ENCODE measurements at regions not wholly inside any gene's neighbourhood (a gene's known extent, or its start where the extent isn't known, plus 50 kb on each side); places are given as distances from the start of the nearest gene placed in this dataset.

DNA sequence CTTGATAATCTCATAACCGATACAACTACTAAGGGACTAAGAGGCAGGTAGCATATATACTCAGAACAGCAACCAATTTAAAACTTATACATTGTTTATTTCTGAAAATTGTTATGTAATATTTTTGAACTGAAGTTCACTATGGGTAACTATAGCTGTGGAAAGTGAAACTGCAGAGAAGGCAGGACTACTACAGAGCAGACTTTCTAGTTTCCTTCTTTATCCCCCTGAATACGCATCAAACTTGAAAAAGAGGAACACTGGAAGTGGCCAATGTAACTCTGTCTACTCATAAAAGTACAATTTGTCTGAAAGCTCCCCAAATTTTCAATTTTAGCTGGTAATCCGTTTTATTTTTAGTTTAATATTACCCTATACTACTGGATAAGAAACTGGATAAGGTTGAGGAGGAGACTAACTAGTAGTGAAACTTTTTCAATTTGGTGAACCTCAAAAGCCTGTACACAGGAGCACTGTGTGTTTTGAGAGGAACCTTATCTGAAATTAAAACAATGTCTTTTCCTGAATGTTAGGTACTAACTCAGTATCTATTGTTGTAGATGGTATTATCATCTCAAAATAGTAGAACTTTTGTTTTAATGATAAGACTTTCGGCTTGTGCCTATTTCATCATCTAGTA is 225.8 kb downstream of the GABRG1 start:
- H3K27ac ChIP-seq (replicated peaks) = no peak overlapping the region

DNA sequence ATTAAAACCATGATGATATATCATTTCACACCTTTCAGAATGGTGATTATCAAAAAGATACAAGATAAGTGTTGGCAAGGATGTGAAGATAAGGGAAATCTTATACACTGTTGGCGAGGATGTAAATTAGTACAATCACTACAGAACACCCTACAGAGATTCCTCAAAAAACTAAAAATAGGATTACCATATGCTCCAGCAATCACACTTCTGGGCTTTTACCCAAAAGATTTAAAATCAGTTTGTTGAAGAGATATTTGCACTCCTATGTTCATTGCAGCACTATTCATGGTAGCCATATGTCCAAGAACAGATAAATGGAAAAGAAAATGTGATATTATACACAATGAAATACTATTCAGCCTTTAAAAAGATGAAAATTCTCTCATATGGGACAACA is 240.4 kb downstream of the GABRG1 start:
- TF ChIP-seq SPI1 (IDR thresholded peaks at IDR 0.05; ENCODE audit: borderline replicate concordance, low read depth) = no peak
- TF ChIP-seq, protein P1, sequence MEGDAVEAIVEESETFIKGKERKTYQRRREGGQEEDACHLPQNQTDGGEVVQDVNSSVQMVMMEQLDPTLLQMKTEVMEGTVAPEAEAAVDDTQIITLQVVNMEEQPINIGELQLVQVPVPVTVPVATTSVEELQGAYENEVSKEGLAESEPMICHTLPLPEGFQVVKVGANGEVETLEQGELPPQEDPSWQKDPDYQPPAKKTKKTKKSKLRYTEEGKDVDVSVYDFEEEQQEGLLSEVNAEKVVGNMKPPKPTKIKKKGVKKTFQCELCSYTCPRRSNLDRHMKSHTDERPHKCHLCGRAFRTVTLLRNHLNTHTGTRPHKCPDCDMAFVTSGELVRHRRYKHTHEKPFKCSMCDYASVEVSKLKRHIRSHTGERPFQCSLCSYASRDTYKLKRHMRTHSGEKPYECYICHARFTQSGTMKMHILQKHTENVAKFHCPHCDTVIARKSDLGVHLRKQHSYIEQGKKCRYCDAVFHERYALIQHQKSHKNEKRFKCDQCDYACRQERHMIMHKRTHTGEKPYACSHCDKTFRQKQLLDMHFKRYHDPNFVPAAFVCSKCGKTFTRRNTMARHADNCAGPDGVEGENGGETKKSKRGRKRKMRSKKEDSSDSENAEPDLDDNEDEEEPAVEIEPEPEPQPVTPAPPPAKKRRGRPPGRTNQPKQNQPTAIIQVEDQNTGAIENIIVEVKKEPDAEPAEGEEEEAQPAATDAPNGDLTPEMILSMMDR (IDR thresholded peaks at IDR 0.05; ENCODE audit: insufficient read depth, low read length) = no peak
- no peak for TF ChIP-seq GABPA (IDR thresholded peaks at IDR 0.05; ENCODE audit: low read depth)
- no peak overlapping the region for H3K4me3 ChIP-seq (replicated peaks; ENCODE audit: insufficient read depth, low read length)
- DNase-seq (ENCODE audit: low read depth in 1 of 2, low spot score in 1 of 2) = no peak
- no peak overlapping the region for H3K27ac ChIP-seq (replicated peaks)
- H3K27me3 ChIP-seq (ENCODE audit: insufficient read depth, poor library complexity, severe bottlenecking) = no peaks in the 10 kb centered on the region

More for the DNA sequence above, 225.8 kb downstream of the GABRG1 start:
- no peak for DNase-seq (ENCODE audit: low read depth in 1 of 2, low spot score in 1 of 2)
- H3K4me3 ChIP-seq (replicated peaks; ENCODE audit: insufficient read depth, low read length) = no peak overlapping the region
- H3K27me3 ChIP-seq (ENCODE audit: insufficient read depth, poor library complexity, severe bottlenecking) = no peaks in the 10 kb centered on the region
- TF ChIP-seq, protein P1 (IDR thresholded peaks at IDR 0.05; ENCODE audit: insufficient read depth, low read length) = no peak
- TF ChIP-seq, protein P2, sequence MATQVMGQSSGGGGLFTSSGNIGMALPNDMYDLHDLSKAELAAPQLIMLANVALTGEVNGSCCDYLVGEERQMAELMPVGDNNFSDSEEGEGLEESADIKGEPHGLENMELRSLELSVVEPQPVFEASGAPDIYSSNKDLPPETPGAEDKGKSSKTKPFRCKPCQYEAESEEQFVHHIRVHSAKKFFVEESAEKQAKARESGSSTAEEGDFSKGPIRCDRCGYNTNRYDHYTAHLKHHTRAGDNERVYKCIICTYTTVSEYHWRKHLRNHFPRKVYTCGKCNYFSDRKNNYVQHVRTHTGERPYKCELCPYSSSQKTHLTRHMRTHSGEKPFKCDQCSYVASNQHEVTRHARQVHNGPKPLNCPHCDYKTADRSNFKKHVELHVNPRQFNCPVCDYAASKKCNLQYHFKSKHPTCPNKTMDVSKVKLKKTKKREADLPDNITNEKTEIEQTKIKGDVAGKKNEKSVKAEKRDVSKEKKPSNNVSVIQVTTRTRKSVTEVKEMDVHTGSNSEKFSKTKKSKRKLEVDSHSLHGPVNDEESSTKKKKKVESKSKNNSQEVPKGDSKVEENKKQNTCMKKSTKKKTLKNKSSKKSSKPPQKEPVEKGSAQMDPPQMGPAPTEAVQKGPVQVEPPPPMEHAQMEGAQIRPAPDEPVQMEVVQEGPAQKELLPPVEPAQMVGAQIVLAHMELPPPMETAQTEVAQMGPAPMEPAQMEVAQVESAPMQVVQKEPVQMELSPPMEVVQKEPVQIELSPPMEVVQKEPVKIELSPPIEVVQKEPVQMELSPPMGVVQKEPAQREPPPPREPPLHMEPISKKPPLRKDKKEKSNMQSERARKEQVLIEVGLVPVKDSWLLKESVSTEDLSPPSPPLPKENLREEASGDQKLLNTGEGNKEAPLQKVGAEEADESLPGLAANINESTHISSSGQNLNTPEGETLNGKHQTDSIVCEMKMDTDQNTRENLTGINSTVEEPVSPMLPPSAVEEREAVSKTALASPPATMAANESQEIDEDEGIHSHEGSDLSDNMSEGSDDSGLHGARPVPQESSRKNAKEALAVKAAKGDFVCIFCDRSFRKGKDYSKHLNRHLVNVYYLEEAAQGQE (IDR thresholded peaks at IDR 0.05; ENCODE audit: insufficient replicate concordance, low read depth) = no peak
- TF ChIP-seq SPI1 (IDR thresholded peaks at IDR 0.05; ENCODE audit: borderline replicate concordance, low read depth) (no peak), POLR2AphosphoS5 (IDR thresholded peaks at IDR 0.05; ENCODE audit: low read depth) (no peak), GABPA (IDR thresholded peaks at IDR 0.05; ENCODE audit: low read depth) (no peak)

DNA sequence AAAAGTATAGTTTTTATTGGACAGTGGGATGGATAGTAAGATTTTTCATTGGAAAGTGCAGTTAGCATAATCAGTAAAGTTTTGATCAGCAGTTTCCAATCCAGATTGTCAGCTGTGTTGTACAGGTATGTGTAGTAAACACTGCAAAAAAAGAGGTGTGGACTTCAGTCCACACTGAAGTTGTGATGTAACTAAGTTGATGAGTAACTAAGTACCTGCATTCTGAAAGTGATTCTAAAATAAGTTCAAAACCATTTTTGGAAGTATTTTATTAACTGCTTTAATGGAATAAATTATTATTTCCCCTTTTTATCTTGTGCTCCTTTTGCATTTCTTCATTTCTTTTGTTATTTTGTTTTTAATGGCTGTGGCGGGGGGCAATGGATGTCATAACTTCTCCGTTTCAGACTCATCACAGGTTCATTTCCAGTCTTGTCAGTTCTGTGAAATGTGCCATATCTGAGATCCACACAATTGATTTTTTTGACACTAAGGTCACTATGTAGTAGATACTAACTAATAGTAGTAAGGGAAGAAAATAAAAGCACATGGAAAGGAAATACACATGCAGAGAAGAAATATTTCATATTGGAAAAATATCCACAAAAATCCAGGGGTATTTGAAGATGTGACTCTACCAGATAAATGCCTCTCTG is 247.5 kb downstream of the GABRG1 start:
- Histone ChIP-seq H3K4me3 (replicated peaks; ENCODE audit: insufficient read depth, low read length) (no peak overlapping the region), H3K27me3 (ENCODE audit: insufficient read depth, poor library complexity, severe bottlenecking) (no peaks in the 10 kb centered on the region), H3K27ac (replicated peaks) (no peak overlapping the region)
- DNase-seq (ENCODE audit: low read depth in 1 of 2, low spot score in 1 of 2) = no peak
- TF ChIP-seq SPI1 (IDR thresholded peaks at IDR 0.05; ENCODE audit: borderline replicate concordance, low read depth) = no peak
- TF ChIP-seq, protein P1 (IDR thresholded peaks at IDR 0.05; ENCODE audit: insufficient read depth, low read length) = no peak
- TF ChIP-seq GABPA (IDR thresholded peaks at IDR 0.05; ENCODE audit: low read depth) = no peak
- no peak for TF ChIP-seq POLR2AphosphoS5 (IDR thresholded peaks at IDR 0.05; ENCODE audit: low read depth)
- TF ChIP-seq, protein P2 (IDR thresholded peaks at IDR 0.05; ENCODE audit: insufficient replicate concordance, low read depth) = no peak
